Loucy (cell line): ENCODE measurements at regions not wholly inside any gene's neighbourhood (a gene's known extent, or its start where the extent isn't known, plus 50 kb on each side); places are given as distances from the start of the nearest gene placed in this dataset.

Source experiments
- EZH2phosphoT487 ChIP-seq: fragments of 200-600 bp; IDR thresholded peaks from 2 replicates; pipeline ENCODE4 v1.6.1; 2018; ENCODE audit warnings: antibody characterized with exemption, mild to moderate bottlenecking, moderate library complexity, borderline replicate concordance
- TF ChIP-seq, protein P1 (sequence below): fragments of 200-600 bp; sonication (generic); conservative IDR thresholded peaks from 2 replicates; pipeline ENCODE4 v1.5.1; 2014; ENCODE audit warnings: mild to moderate bottlenecking, antibody characterized with exemption, low read length

DNA sequence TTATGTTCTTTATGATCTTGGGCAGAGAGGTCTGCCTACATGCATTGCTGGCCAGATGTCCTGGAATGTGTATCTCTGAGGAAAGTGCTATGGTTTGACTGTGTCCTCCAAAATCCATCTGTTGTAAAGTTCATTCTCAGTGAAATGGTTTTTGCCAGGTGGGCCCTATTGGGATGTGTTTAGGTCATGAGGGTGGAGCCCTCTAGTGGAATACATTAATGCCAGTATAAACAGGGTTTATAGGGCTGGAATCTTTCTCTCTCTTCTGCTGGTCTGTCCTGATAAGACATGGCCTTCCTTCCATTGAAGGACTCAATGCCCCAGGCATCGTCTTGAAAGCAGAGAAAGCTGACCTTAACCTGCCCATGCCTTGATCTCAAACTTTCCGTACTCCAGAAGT, 258.5 kb downstream of the RPIA start:
- TF ChIP-seq, protein P1, sequence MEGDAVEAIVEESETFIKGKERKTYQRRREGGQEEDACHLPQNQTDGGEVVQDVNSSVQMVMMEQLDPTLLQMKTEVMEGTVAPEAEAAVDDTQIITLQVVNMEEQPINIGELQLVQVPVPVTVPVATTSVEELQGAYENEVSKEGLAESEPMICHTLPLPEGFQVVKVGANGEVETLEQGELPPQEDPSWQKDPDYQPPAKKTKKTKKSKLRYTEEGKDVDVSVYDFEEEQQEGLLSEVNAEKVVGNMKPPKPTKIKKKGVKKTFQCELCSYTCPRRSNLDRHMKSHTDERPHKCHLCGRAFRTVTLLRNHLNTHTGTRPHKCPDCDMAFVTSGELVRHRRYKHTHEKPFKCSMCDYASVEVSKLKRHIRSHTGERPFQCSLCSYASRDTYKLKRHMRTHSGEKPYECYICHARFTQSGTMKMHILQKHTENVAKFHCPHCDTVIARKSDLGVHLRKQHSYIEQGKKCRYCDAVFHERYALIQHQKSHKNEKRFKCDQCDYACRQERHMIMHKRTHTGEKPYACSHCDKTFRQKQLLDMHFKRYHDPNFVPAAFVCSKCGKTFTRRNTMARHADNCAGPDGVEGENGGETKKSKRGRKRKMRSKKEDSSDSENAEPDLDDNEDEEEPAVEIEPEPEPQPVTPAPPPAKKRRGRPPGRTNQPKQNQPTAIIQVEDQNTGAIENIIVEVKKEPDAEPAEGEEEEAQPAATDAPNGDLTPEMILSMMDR: peak; percentile 76
- no peak for TF ChIP-seq EZH2phosphoT487
